ENCODE measurements at regions not wholly inside any gene's neighbourhood (a gene's known extent, or its start where the extent isn't known, plus 50 kb on each side); places are given as distances from the start of the nearest gene placed in this dataset.

DNA sequence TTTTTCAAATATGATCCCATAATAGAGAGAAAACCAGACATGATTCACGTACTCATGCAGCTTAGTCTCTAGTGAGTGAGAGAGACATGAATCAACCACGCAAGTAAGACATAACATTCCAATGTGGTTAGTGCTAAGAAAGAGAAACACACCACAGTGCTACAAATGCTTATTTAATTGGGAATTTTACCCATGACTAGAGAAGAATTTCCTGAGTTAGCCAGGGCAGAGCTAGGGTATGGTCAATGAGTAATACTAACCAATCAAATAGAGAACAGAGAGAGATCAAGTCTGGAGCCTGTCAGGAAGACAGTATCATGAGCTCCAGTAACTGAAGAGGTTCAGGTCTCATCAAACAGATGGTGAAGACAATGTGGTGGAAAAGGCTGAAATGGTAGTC lies 495.2 kb downstream of the PDGFC start:
- TF ChIP-seq POLR2A (IDR thresholded peaks at IDR 0.05) (no peak), CTCF (IDR thresholded peaks at IDR 0.05) (no peak)
